K562 (cell line): ENCODE measurements at regions not wholly inside any gene's neighbourhood (a gene's known extent, or its start where the extent isn't known, plus 50 kb on each side); places are given as distances from the start of the nearest gene placed in this dataset.

Source experiments
- ARNT ChIP-seq, 2 experiments: fragments of 450-650 bp; IDR thresholded peaks; 2 replicates each; pipeline ENCODE4 v1.6.1; 2016; ENCODE audit warnings: mild to moderate bottlenecking in 1 of 2
- ESRRA ChIP-seq: fragments of 450-650 bp; IDR thresholded peaks from 2 replicates; pipeline ENCODE4 v1.6.1; 2014; ENCODE audit warnings: low read depth, mild to moderate bottlenecking, moderate library complexity, borderline replicate concordance
- KAT2B ChIP-seq: IDR thresholded peaks from one replicate; pipeline ENCODE4 v1.6.1; 2012; ENCODE audit warnings: low read depth, mild to moderate bottlenecking, control low read depth, inconsistent platforms, low read length, moderate library complexity
- MAFG ChIP-seq: fragments of 450-650 bp; conservative IDR thresholded peaks from 2 replicates; pipeline ENCODE4 v1.6.1; 2016; ENCODE audit warnings: missing genetic modification characterization, missing compliant biosample characterization
- MEF2D ChIP-seq: conservative IDR thresholded peaks from 2 replicates; pipeline ENCODE4 v1.6.1; 2016; ENCODE audit warnings: low read depth, missing genetic modification characterization, missing compliant biosample characterization
- MTF1 ChIP-seq: fragments of 250-450 bp; sonication (Bioruptor Pico); IDR thresholded peaks from 2 replicates; pipeline ENCODE4 v1.9.0; 2021; ENCODE audit warnings: moderate library complexity, mild to moderate bottlenecking, inconsistent platforms, borderline replicate concordance
- ZBTB8A ChIP-seq: fragments of 450-650 bp; IDR thresholded peaks from 2 replicates; pipeline ENCODE4 v1.6.1; 2018; ENCODE audit warnings: mild to moderate bottlenecking, moderate library complexity; ENCODE audit not compliant: partially characterized antibody
- ZFP36 ChIP-seq: fragments of 150-350 bp; IDR thresholded peaks from 2 replicates; pipeline ENCODE4 v1.6.1; 2018; ENCODE audit warnings: low read length, low read depth; ENCODE audit not compliant: partially characterized antibody
- ZNF143 ChIP-seq: sonication (generic); formaldehyde crosslinking; IDR thresholded peaks from 2 replicates; pipeline ENCODE4 v1.9.0; 2022; ENCODE audit warnings: mild to moderate bottlenecking, missing genetic modification reagents
- ZNF589 ChIP-seq: fragments of 200-800 bp; sonication (Bioruptor generic); IDR thresholded peaks from 2 replicates; pipeline ENCODE4 v1.6.1; 2016; ENCODE audit warnings: low read depth, missing genetic modification characterization, missing compliant biosample characterization
- TF ChIP-seq, protein P1 (sequence below), 2 experiments: fragments of 450-650 bp in 1 of 2; sonication (generic) in 1 of 2; formaldehyde crosslinking in 1 of 2; IDR thresholded peaks; 2 replicates each; pipeline versions ENCODE4 v1.7.1 to v1.9.0; 2016 to 2022; ENCODE audit warnings: inconsistent platforms in 1 of 2, mild to moderate bottlenecking in 1 of 2, missing genetic modification reagents in 1 of 2
- TF ChIP-seq, protein P2 (sequence below): sonication (generic); IDR thresholded peaks from 2 replicates; pipeline ENCODE4 v1.6.1; 2016

DNA sequence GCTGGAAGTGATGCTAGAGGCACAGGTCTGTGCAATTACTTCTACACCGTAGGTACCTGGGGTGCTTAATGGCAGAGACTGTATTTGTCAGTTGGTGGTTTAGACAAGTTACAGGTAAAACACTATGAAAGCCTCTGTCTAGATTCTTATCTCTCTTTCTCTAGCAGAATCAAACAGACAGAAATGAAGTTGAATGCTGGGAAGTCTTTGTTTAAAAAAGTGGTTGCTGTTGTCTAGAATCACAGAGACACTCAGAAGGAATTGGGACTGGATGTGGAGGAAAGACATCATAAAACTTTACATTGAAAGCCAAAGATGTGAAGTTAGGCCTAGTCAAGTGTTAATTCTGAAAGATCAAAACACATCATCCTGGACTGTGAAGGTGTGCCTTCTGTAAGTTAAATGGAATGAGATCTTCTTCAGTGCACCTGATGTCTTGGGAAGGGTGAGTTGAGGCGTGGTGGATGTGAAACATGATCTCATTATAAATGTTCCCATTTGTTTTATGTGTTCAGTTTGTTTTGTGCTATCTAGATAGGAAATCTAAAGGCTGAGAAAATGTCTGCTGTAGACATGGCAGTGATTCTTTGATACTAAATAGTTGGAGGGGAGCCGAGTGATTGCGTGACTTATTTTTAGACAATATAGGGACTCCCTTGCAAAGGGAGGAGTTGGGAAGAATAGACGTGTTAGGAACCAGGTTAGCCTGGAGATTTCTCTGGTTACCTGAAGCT lies 290.2 kb downstream of the SOX4 start (continued):
- TF ChIP-seq, protein P1, sequence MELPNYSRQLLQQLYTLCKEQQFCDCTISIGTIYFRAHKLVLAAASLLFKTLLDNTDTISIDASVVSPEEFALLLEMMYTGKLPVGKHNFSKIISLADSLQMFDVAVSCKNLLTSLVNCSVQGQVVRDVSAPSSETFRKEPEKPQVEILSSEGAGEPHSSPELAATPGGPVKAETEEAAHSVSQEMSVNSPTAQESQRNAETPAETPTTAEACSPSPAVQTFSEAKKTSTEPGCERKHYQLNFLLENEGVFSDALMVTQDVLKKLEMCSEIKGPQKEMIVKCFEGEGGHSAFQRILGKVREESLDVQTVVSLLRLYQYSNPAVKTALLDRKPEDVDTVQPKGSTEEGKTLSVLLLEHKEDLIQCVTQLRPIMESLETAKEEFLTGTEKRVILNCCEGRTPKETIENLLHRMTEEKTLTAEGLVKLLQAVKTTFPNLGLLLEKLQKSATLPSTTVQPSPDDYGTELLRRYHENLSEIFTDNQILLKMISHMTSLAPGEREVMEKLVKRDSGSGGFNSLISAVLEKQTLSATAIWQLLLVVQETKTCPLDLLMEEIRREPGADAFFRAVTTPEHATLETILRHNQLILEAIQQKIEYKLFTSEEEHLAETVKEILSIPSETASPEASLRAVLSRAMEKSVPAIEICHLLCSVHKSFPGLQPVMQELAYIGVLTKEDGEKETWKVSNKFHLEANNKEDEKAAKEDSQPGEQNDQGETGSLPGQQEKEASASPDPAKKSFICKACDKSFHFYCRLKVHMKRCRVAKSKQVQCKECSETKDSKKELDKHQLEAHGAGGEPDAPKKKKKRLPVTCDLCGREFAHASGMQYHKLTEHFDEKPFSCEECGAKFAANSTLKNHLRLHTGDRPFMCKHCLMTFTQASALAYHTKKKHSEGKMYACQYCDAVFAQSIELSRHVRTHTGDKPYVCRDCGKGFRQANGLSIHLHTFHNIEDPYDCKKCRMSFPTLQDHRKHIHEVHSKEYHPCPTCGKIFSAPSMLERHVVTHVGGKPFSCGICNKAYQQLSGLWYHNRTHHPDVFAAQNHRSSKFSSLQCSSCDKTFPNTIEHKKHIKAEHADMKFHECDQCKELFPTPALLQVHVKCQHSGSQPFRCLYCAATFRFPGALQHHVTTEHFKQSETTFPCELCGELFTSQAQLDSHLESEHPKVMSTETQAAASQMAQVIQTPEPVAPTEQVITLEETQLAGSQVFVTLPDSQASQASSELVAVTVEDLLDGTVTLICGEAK (IDR thresholded peaks at IDR 0.05): no peak
- TF ChIP-seq, protein P1 (CRISPR knock-in tag; IDR thresholded peaks at IDR 0.05): no peak
- no peak for TF ChIP-seq ARNT (IDR thresholded peaks at IDR 0.05)
- no peak for TF ChIP-seq ESRRA
- no peak for TF ChIP-seq ZBTB8A
- TF ChIP-seq ZFP36: no peak
- TF ChIP-seq MEF2D (tag): no peak
- TF ChIP-seq MTF1 (CRISPR knock-in tag): no peak
- no peak for TF ChIP-seq MAFG (tag)
- no peak for TF ChIP-seq ZNF143 (CRISPR knock-in tag)
- no peak for TF ChIP-seq ZNF589
- TF ChIP-seq KAT2B: no peak
- TF ChIP-seq, protein P2, sequence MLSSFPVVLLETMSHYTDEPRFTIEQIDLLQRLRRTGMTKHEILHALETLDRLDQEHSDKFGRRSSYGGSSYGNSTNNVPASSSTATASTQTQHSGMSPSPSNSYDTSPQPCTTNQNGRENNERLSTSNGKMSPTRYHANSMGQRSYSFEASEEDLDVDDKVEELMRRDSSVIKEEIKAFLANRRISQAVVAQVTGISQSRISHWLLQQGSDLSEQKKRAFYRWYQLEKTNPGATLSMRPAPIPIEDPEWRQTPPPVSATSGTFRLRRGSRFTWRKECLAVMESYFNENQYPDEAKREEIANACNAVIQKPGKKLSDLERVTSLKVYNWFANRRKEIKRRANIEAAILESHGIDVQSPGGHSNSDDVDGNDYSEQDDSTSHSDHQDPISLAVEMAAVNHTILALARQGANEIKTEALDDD: no peak
